ENCODE measurements at regions not wholly inside any gene's neighbourhood (a gene's known extent, or its start where the extent isn't known, plus 50 kb on each side); places are given as distances from the start of the nearest gene placed in this dataset.

GRCh38 chr2:58865436-58865835, 624.3 kb upstream of the FANCL start:
- DNase-seq (ENCODE audit: low read depth) = no peak

GRCh38 chr2:58862244-58862643, 621.1 kb upstream of the FANCL start:
- no peak for DNase-seq (ENCODE audit: low read depth)

- no peak for DNase-seq (ENCODE audit: low read depth)
These were observed 619.5 kb upstream of the FANCL start for GRCh38 chr2:58860586-58860985.

- DNase-seq (ENCODE audit: low read depth) = no peak
These were observed 615.0 kb upstream of the FANCL start for GRCh38 chr2:58856100-58856499.

GRCh38 chr2:58853420-58853819, 612.3 kb upstream of the FANCL start:
- no peak for DNase-seq (ENCODE audit: low read depth)

- DNase-seq (ENCODE audit: low read depth) = no peak
These were observed 611.8 kb upstream of the FANCL start for GRCh38 chr2:58852905-58853304.

GRCh38 chr2:58852243-58852642, 611.1 kb upstream of the FANCL start:
- no peak for DNase-seq (ENCODE audit: low read depth)

- no peak for DNase-seq (ENCODE audit: low read depth)
These were observed 610.5 kb upstream of the FANCL start for GRCh38 chr2:58851598-58851997.

- DNase-seq (ENCODE audit: low read depth) = no peak
These were observed 603.9 kb upstream of the FANCL start for GRCh38 chr2:58845011-58845410.

- no peak for DNase-seq (ENCODE audit: low read depth)
These were observed 601.5 kb upstream of the FANCL start for GRCh38 chr2:58842501-58843155.

- peak; percentile 17 for DNase-seq (ENCODE audit: low read depth)
These were observed 593.3 kb upstream of the FANCL start for GRCh38 chr2:58834404-58834803.

- DNase-seq (ENCODE audit: low read depth) = no peak
These were observed 585.7 kb upstream of the FANCL start for GRCh38 chr2:58826795-58827194.

GRCh38 chr2:58812771-58813344, 571.7 kb upstream of the FANCL start:
- DNase-seq (ENCODE audit: low read depth) = no peak

- DNase-seq (ENCODE audit: low read depth) = no peak
These were observed 564.0 kb upstream of the FANCL start for GRCh38 chr2:58805126-58805525.

GRCh38 chr2:58803192-58803591, 562.1 kb upstream of the FANCL start:
- no peak for DNase-seq (ENCODE audit: low read depth)

- no peak for DNase-seq (ENCODE audit: low read depth)
These were observed 559.8 kb upstream of the FANCL start for GRCh38 chr2:58800881-58801280.

- DNase-seq (ENCODE audit: low read depth) = no peak
These were observed 557.6 kb upstream of the FANCL start for GRCh38 chr2:58798676-58799208.

GRCh38 chr2:58796239-58796910, 555.2 kb upstream of the FANCL start:
- no peak for DNase-seq (ENCODE audit: low read depth)

- DNase-seq (ENCODE audit: low read depth) = no peak
These were observed 553.8 kb upstream of the FANCL start for GRCh38 chr2:58794916-58795315.

- no peak for DNase-seq (ENCODE audit: low read depth)
These were observed 553.0 kb upstream of the FANCL start for GRCh38 chr2:58794103-58794502.

- DNase-seq (ENCODE audit: low read depth) = no peak
These were observed 547.3 kb upstream of the FANCL start for GRCh38 chr2:58788402-58788801.

GRCh38 chr2:58770846-58771245, 529.7 kb upstream of the FANCL start:
- no peak for DNase-seq (ENCODE audit: low read depth)

- DNase-seq (ENCODE audit: low read depth) = no peak
These were observed 528.7 kb upstream of the FANCL start for GRCh38 chr2:58769864-58770234.

Data from CMK (cell line).